ENCODE measurements at regions not wholly inside any gene's neighbourhood (a gene's known extent, or its start where the extent isn't known, plus 50 kb on each side); places are given as distances from the start of the nearest gene placed in this dataset.

DNA sequence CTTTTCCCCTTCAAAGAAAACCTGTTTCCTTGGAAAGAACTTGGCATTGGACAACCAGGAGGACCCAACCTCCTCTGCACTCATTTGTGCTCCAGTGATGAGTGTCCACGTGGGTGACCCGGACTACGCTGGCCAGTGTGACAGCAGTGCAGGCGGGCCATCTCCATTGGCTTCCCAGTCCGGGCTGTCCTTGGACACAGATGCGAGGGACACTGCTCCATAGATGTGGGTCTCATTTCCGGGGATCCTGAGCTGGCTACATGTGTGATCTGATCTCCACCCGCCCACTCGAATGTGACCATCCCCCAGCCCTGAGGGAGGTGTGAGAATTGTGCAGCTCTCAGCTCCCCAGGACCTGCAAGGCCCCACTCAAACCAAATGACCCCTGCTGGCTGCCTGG, 836.6 kb upstream of the TMEM132C start:
- POLR2A ChIA-PET (ENCODE audit: unreplicated experiment), result no interaction called here
- no peaks in the 10 kb centered on the region for H3F3A ChIP-seq (ENCODE audit: insufficient read depth, low read depth)
- no peaks in the 10 kb centered on the region for H4K20me1 ChIP-seq (ENCODE audit: insufficient read depth)
- H3K9me2 ChIP-seq (ENCODE audit: insufficient read depth), result no peaks in the 10 kb centered on the region
- no peak for TF ChIP-seq EZH2 (IDR thresholded peaks at IDR 0.05; ENCODE audit: low read depth)
- TF ChIP-seq, protein P1, sequence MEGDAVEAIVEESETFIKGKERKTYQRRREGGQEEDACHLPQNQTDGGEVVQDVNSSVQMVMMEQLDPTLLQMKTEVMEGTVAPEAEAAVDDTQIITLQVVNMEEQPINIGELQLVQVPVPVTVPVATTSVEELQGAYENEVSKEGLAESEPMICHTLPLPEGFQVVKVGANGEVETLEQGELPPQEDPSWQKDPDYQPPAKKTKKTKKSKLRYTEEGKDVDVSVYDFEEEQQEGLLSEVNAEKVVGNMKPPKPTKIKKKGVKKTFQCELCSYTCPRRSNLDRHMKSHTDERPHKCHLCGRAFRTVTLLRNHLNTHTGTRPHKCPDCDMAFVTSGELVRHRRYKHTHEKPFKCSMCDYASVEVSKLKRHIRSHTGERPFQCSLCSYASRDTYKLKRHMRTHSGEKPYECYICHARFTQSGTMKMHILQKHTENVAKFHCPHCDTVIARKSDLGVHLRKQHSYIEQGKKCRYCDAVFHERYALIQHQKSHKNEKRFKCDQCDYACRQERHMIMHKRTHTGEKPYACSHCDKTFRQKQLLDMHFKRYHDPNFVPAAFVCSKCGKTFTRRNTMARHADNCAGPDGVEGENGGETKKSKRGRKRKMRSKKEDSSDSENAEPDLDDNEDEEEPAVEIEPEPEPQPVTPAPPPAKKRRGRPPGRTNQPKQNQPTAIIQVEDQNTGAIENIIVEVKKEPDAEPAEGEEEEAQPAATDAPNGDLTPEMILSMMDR (conservative IDR thresholded peaks at IDR 0.05), result no peak
- no peaks in the 10 kb centered on the region for H3K9me3 ChIP-seq (ENCODE audit: insufficient read depth, low read depth)
- no TSS peak for BruUV-seq (replicated peaks)
- H3K79me2 ChIP-seq (ENCODE audit: low read depth), result no peaks in the 10 kb centered on the region
- no peak overlapping the region for H2AFZ ChIP-seq
- no peaks in the 10 kb centered on the region for H3K4me1 ChIP-seq (replicated peaks; ENCODE audit: insufficient read depth)
- H3K4me3 ChIP-seq, result no peak overlapping the region
- H3K27me3 ChIP-seq (ENCODE audit: insufficient read depth, low read depth), result peaks cover 22% of the 10 kb centered on the region; the same call in 1 of the 2 replicates
- DNase-seq, result no peak
- CTCF ChIA-PET, result no interaction called here
- no peaks in the 10 kb centered on the region for H3K36me3 ChIP-seq (ENCODE audit: low read depth)
- no peak overlapping the region for H3K27ac ChIP-seq
- H3K4me2 ChIP-seq, result no peak overlapping the region
- intact Hi-C loops (cut with micrococcal nuclease; ENCODE audit: unreplicated experiment), result no loop called here

DNA sequence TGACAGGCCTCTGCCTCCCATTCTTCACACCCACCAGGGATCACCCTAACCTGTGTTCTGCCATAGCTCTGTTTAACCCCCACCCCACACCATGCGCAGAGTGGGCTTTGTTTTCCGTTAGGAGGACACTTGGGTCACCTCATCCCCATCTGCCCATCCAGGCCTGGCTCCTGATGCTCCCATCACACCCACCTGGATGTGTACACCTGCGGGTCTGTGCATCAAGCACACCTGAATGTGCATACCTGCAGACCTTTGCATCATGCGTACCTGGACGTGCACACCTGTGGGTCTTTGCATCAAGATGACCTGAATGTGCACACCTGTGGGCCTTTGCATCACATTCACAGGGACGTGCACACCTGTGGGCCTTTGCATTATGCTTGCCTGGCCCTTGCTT, 835.8 kb upstream of the TMEM132C start:
- no peak for DNase-seq
- H3F3A ChIP-seq (ENCODE audit: insufficient read depth, low read depth), result no peaks in the 10 kb centered on the region
- intact Hi-C loops (cut with micrococcal nuclease; ENCODE audit: unreplicated experiment), result no loop called here
- POLR2A ChIA-PET (ENCODE audit: unreplicated experiment), result no interaction called here
- no peak overlapping the region for H2AFZ ChIP-seq
- H3K79me2 ChIP-seq (ENCODE audit: low read depth), result no peaks in the 10 kb centered on the region
- TF ChIP-seq, protein P1 (conservative IDR thresholded peaks at IDR 0.05), result no peak
- no peak for TF ChIP-seq EZH2 (IDR thresholded peaks at IDR 0.05; ENCODE audit: low read depth)
- CTCF ChIA-PET, result no interaction called here
- BruUV-seq (replicated peaks), result no TSS peak
- peaks cover 25% of the 10 kb centered on the region; the same call in 1 of the 2 replicates for H3K27me3 ChIP-seq (ENCODE audit: insufficient read depth, low read depth)
- H3K36me3 ChIP-seq (ENCODE audit: low read depth), result no peaks in the 10 kb centered on the region
- H3K4me2 ChIP-seq, result no peak overlapping the region
- H3K4me1 ChIP-seq (replicated peaks; ENCODE audit: insufficient read depth), result no peaks in the 10 kb centered on the region
- H3K9me3 ChIP-seq (ENCODE audit: insufficient read depth, low read depth), result no peaks in the 10 kb centered on the region
- no peaks in the 10 kb centered on the region for H4K20me1 ChIP-seq (ENCODE audit: insufficient read depth)
- H3K27ac ChIP-seq, result no peak overlapping the region
- no peak overlapping the region for H3K4me3 ChIP-seq
- H3K9me2 ChIP-seq (ENCODE audit: insufficient read depth), result no peaks in the 10 kb centered on the region

DNA sequence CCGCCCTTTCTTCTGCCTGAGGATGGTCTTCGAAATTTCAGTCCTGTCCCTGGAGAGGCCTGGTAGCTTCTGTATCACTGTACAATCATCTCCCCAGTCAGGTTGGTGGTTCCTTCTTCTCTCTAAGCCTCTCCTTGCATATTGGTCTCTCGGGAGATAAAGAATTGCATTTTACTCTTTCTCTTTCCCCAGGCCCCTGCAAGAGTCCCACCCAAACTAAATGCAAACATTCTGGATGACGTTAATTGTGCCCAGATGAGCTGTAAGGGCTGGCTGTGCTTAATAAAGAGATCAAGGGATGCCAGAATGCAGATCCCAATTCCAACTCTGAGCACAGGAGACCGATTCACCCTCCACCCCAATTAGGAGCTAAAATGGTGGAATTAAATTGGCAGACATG, 835.4 kb upstream of the TMEM132C start:
- BruUV-seq (replicated peaks), result no TSS peak
- intact Hi-C loops (cut with micrococcal nuclease; ENCODE audit: unreplicated experiment), result no loop called here
- ChIA-PET POLR2A (ENCODE audit: unreplicated experiment) (no interaction called here), CTCF (no interaction called here)
- DNase-seq, result no peak
- no peaks in the 10 kb centered on the region for H3K79me2 ChIP-seq (ENCODE audit: low read depth)
- H3K27ac ChIP-seq, result no peak overlapping the region
- no peaks in the 10 kb centered on the region for H3K9me2 ChIP-seq (ENCODE audit: insufficient read depth)
- H3K9me3 ChIP-seq (ENCODE audit: insufficient read depth, low read depth), result no peaks in the 10 kb centered on the region
- no peaks in the 10 kb centered on the region for H3K4me1 ChIP-seq (replicated peaks; ENCODE audit: insufficient read depth)
- H3F3A ChIP-seq (ENCODE audit: insufficient read depth, low read depth), result no peaks in the 10 kb centered on the region
- TF ChIP-seq, protein P1 (conservative IDR thresholded peaks at IDR 0.05), result no peak
- TF ChIP-seq EZH2 (IDR thresholded peaks at IDR 0.05; ENCODE audit: low read depth), result no peak
- no peaks in the 10 kb centered on the region for H4K20me1 ChIP-seq (ENCODE audit: insufficient read depth)
- no peaks in the 10 kb centered on the region for H3K36me3 ChIP-seq (ENCODE audit: low read depth)
- H2AFZ ChIP-seq, result no peak overlapping the region
- H3K4me3 ChIP-seq, result no peak overlapping the region
- no peak overlapping the region for H3K4me2 ChIP-seq
- H3K27me3 ChIP-seq (ENCODE audit: insufficient read depth, low read depth), result peaks cover 26% of the 10 kb centered on the region; the same call in 1 of the 2 replicates
